Heart left ventricle (tissue), 13 donors: ENCODE measurements at regions not wholly inside any gene's neighbourhood (a gene's known extent, or its start where the extent isn't known, plus 50 kb on each side); places are given as distances from the start of the nearest gene placed in this dataset.

Experiments used
- CTCF ChIP-seq, 12 donors: fragments of 200-600 bp; sonication (generic) in 4 of 12; IDR thresholded peaks; one replicate each; pipeline versions ENCODE4 v1.5.0 to v1.8.0; 2018 to 2022; ENCODE audit warnings: antibody characterized with exemption in 12 of 12, mild to moderate bottlenecking in 5 of 12
- POLR2A ChIP-seq, 2 donors: fragments of 450-650 bp; IDR thresholded peaks; one replicate each; pipeline ENCODE4 v1.6.1; 2017; ENCODE audit warnings: antibody characterized with exemption in 2 of 2, mild to moderate bottlenecking in 2 of 2, moderate library complexity in 2 of 2
- donor health status: ischemic (EF 13 %, LVEDD 7.1; RV severe dilation, severe dysfunction).
- donor health status: DM: no; HTN: yes; CAD: no.
- donor health status: DM: no; HTN: no; CAD: no.
- donor health status: ischemic (EF 25% LVEDD 6.9; RV normal size, moderate dysfunction).
- donor health status: ischemic (EF 25% LVEDD 5.7; RV mildly dilated, moderate dysfunction).
- donor health status: ischemic (EF 35%, LVEDD 5.7; RV mildly dilated, moderate dysfunction).
- donor health status: nonischemic (EF 11% LVEDD 7.7; RV severe dilation, severe dysfunction).
- donor health status: DM: yes; HTN: yes; CAD: no.
- donor health status: PGD.
- donor health status: ischemic (EF 29% LVEDD 5.4; RV normal size, mild dysfunction).
- donor health status: nonischemic (EF 23%, LVEDD 6.1; RV moderate dilation, normal function).

- TF ChIP-seq CTCF (IDR thresholded peaks at IDR 0.05) (no peak), POLR2A (IDR thresholded peaks at IDR 0.05) (no peak)
These were observed 433.7 kb downstream of the RPS6KC1 start for GRCh38 chr1:213484758-213485157.
